IMR-90 (cell line): ENCODE measurements at regions not wholly inside any gene's neighbourhood (a gene's known extent, or its start where the extent isn't known, plus 50 kb on each side); places are given as distances from the start of the nearest gene placed in this dataset.

Source experiments
- ATAC-seq: fragments of 200-7000 bp; cut with Tn5 transposase; 2 replicates; pipeline ENCODE4 v1.9.1; 2020; ENCODE audit warnings: low read depth, mild to moderate bottlenecking, moderate library complexity
- BruUV-seq: library from RNA; stranded (reverse); fragments of 400-500 nt; replicated peaks from 2 replicates; lab custom pipeline; 2021; lab: Mats Ljungman, UMichigan
- CTCF ChIA-PET: fragments of 300-600 bp; formaldehyde crosslinking; extraction: SDS; loops from one replicate; lab custom pipeline; 2021; ENCODE audit warnings: antibody characterized with exemption; lab: Yijun Ruan, JAX
- POLR2A ChIA-PET: fragments of 300-600 bp; sonication (Branson Sonifier 250); formaldehyde crosslinking; loops from one replicate; lab custom pipeline; 2022; ENCODE audit warnings: antibody characterized with exemption; ENCODE audit not compliant: unreplicated experiment; lab: Charles Lee
- DNase-seq: peaks from one replicate; pipeline ENCODE4 v3.0.0; 2013
- H2AFZ ChIP-seq: replicated peaks from 2 replicates; pipeline ENCODE3; 2013; ENCODE audit warnings: low read length, mild to moderate bottlenecking; ENCODE audit not compliant: poor library complexity
- H2AK5ac ChIP-seq: 2 replicates; pipeline ENCODE4 v1.6.1; 2013; ENCODE audit warnings: low read depth, low read length, inconsistent platforms
- H2AK9ac ChIP-seq: replicated peaks from 2 replicates; pipeline ENCODE3; 2013; ENCODE audit warnings: mild to moderate bottlenecking, low read depth, low read length, moderate library complexity; ENCODE audit not compliant: poor library complexity
- H2BK120ac ChIP-seq: 2 replicates; pipeline ENCODE4 v1.6.1; 2013; ENCODE audit warnings: low read depth, low read length, inconsistent platforms
- H2BK15ac ChIP-seq: 3 replicates; pipeline ENCODE4 v1.6.1; 2013; ENCODE audit warnings: low read depth, low read length, inconsistent platforms
- H2BK20ac ChIP-seq: 2 replicates; pipeline ENCODE4 v1.6.1; 2013; ENCODE audit warnings: low read depth, mild to moderate bottlenecking, inconsistent platforms, low read length, moderate library complexity
- H2BK5ac ChIP-seq: 2 replicates; pipeline ENCODE4 v1.6.1; 2013; ENCODE audit warnings: mild to moderate bottlenecking, low read depth, low read length, inconsistent platforms; ENCODE audit not compliant: poor library complexity, severe bottlenecking
- H3K14ac ChIP-seq: replicated peaks from 2 replicates; pipeline ENCODE4 v1.6.1; 2013; ENCODE audit warnings: low read depth, low read length, inconsistent platforms
- H3K18ac ChIP-seq: 2 replicates; pipeline ENCODE4 v1.6.1; 2013; ENCODE audit warnings: low read depth, low read length, control low read depth
- H3K23ac ChIP-seq: 2 replicates; pipeline ENCODE4 v1.6.1; 2013; ENCODE audit warnings: low read depth, low read length, inconsistent platforms
- H3K27ac ChIP-seq: 2 replicates; pipeline ENCODE4 v1.5.1; 2013; ENCODE audit warnings: mild to moderate bottlenecking, control low read depth, low read length; ENCODE audit not compliant: insufficient read depth
- H3K27me3 ChIP-seq: 2 replicates; pipeline ENCODE4 v1.6.1; 2013; ENCODE audit warnings: low read length; ENCODE audit not compliant: control insufficient read depth, insufficient read depth
- H3K36me3 ChIP-seq: 2 replicates; pipeline ENCODE4 v1.6.1; 2013; ENCODE audit warnings: low read length, mixed read lengths; ENCODE audit not compliant: control insufficient read depth, insufficient read depth
- H3K4ac ChIP-seq: 2 replicates; pipeline ENCODE4 v1.6.1; 2013; ENCODE audit warnings: low read depth, low read length, inconsistent platforms
- H3K4me1 ChIP-seq: 2 replicates; pipeline ENCODE4 v1.6.1; 2013; ENCODE audit warnings: low read length, mixed read lengths; ENCODE audit not compliant: control insufficient read depth, insufficient read depth
- H3K4me2 ChIP-seq: 2 replicates; pipeline ENCODE4 v1.6.1; 2013; ENCODE audit warnings: low read depth, mild to moderate bottlenecking, control low read depth, low read length, moderate library complexity
- H3K4me3 ChIP-seq: 2 replicates; pipeline ENCODE4 v1.5.1; 2013; ENCODE audit warnings: low read depth, mild to moderate bottlenecking, control low read depth, low read length, moderate library complexity; ENCODE audit not compliant: insufficient read depth
- H3K56ac ChIP-seq: 2 replicates; pipeline ENCODE4 v1.6.1; 2013; ENCODE audit warnings: low read length, inconsistent platforms; ENCODE audit not compliant: insufficient read depth; ENCODE audit errors: extremely low read depth
- H3K79me1 ChIP-seq, 2 experiments: 2 replicates each; pipeline ENCODE4 v1.6.1; 2013; ENCODE audit warnings: low read length in 2 of 2, inconsistent platforms in 1 of 2, low read depth in 1 of 2
- H3K9ac ChIP-seq: 2 replicates; pipeline ENCODE4 v1.6.1; 2013; ENCODE audit warnings: low read depth, low read length, control low read depth
- H3K9me1 ChIP-seq: 2 replicates; pipeline ENCODE4 v1.6.1; 2013; ENCODE audit warnings: low read length, inconsistent platforms; ENCODE audit not compliant: insufficient read depth
- H3K9me3 ChIP-seq: 2 replicates; pipeline ENCODE4 v1.6.1; 2013; ENCODE audit warnings: low read length; ENCODE audit not compliant: control insufficient read depth, insufficient read depth
- H4K20me1 ChIP-seq: 2 replicates; pipeline ENCODE4 v1.6.1; 2013; ENCODE audit warnings: low read length, inconsistent platforms; ENCODE audit not compliant: insufficient read depth
- H4K5ac ChIP-seq: 2 replicates; pipeline ENCODE4 v1.6.1; 2013; ENCODE audit warnings: mild to moderate bottlenecking, low read depth, low read length, control low read depth
- H4K8ac ChIP-seq, 2 experiments: 2 replicates each; pipeline ENCODE4 v1.6.1; 2013; ENCODE audit warnings: low read depth in 2 of 2, low read length in 2 of 2, control low read depth in 1 of 2, inconsistent platforms in 1 of 2
- H4K91ac ChIP-seq: 2 replicates; pipeline ENCODE4 v1.6.1; 2013; ENCODE audit warnings: low read depth, low read length, inconsistent platforms; ENCODE audit not compliant: insufficient read depth
- BHLHE40 ChIP-seq: fragments of 150-350 bp; IDR thresholded peaks from 2 replicates; pipeline ENCODE4 v1.6.1; 2016; ENCODE audit warnings: mild to moderate bottlenecking, low read depth, low read length
- CEBPB ChIP-seq: IDR thresholded peaks from 2 replicates; pipeline ENCODE4 v1.6.1; 2012; ENCODE audit warnings: low read depth, low read length, improper control_type of control experiment
- CHD1 ChIP-seq: IDR thresholded peaks from 2 replicates; pipeline ENCODE4 v1.6.1; 2012; ENCODE audit warnings: low read depth, low read length, improper control_type of control experiment
- MAFK ChIP-seq: IDR thresholded peaks from 2 replicates; pipeline ENCODE4 v1.6.1; 2012; ENCODE audit warnings: low read depth, low read length, improper control_type of control experiment
- MXI1 ChIP-seq: IDR thresholded peaks from 2 replicates; pipeline ENCODE4 v1.6.1; 2012; ENCODE audit warnings: low read depth, mild to moderate bottlenecking, low read length, moderate library complexity, borderline replicate concordance
- POLR2A ChIP-seq: IDR thresholded peaks from 2 replicates; pipeline ENCODE4 v1.6.1; 2012; ENCODE audit warnings: mild to moderate bottlenecking, low read depth, low read length
- RCOR1 ChIP-seq: IDR thresholded peaks from 2 replicates; pipeline ENCODE4 v1.6.1; 2012; ENCODE audit warnings: mild to moderate bottlenecking, low read length, improper control_type of control experiment; ENCODE audit not compliant: insufficient replicate concordance
- RFX5 ChIP-seq: IDR thresholded peaks from 2 replicates; pipeline ENCODE4 v1.8.0; 2012; ENCODE audit warnings: low read depth, mild to moderate bottlenecking, low read length, moderate library complexity
- WGBS, 2 experiments: methylation state at CpG; one replicate each; pipeline versions ENCODE4 v1.1.5 to v1.1.7; 2013; ENCODE audit warnings: missing lambda C conversion rate in 2 of 2; ENCODE audit not compliant: insufficient read length in 1 of 2; ENCODE audit errors: extremely low coverage in 2 of 2; 5-methylcytosine and 5-hydroxymethylcytosine counted together
- dilution Hi-C: fragments of 300-500 bp; cut with HindIII; formaldehyde crosslinking; loops from one replicate; pipeline ENCODE4 v1.14.3; 2018; ENCODE audit warnings: low sequenced_read_pairs; ENCODE audit not compliant: unreplicated experiment
- in situ Hi-C: fragments of 300-500 bp; cut with MboI; formaldehyde crosslinking; loops from 3 replicates; pipeline ENCODE4 v1.14.3; 2019; ENCODE audit warnings: low sequenced_read_pairs, inconsistent platforms, mixed read lengths
- intact Hi-C: fragments of 100-400 bp; cut with micrococcal nuclease; formaldehyde crosslinking; loops from 2 replicates; pipeline ENCODE4 v1.10.0; 2022
- TF ChIP-seq, protein P1 (sequence below): fragments of 150-350 bp; IDR thresholded peaks from 2 replicates; pipeline ENCODE4 v1.6.1; 2017; ENCODE audit warnings: mild to moderate bottlenecking, antibody characterized with exemption, low read length, low read depth
- TF ChIP-seq, protein P2 (sequence below): conservative IDR thresholded peaks from 2 replicates; pipeline ENCODE4 v1.5.1; 2012; ENCODE audit warnings: mild to moderate bottlenecking, low read depth, low read length, improper control_type of control experiment

DNA sequence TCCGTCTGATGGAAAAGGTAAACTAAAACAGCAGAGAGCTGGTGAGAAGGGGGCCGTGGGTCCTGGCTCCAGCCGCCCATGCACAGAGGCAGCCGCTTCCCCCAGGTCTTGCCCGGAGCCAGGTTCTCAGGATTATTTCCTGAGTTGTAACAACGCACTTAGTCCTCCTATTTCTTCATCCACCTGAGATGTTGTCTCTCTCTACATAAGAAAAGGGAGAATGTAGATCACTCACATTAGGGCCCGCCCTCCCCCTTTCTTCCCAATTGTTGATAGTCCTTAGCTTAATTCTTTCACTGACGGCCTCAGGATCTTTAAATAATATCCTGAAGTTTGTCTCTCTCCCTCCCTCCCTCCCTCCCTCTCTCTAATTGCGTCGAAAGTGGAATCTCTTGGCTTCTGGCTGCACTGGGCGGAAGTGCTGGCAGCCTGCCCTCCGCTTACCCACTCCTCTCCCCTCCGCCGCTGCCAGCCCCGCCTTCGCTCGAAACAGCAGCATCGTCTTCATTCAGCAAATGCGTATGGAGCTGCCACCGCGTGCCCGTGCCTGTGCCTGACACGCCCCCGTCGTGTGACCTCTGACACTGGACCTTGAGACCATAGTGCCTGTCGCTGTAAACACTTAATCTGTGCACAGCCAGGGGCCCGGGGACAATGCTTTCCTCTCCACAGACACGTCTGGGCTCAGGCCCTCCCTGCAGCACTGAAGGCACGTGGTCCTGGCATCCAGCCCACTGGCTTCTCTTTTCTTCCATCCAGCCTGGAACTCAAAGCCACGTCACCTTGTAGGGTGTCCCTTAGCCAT, 174.5 kb upstream of the PPP2R2D start:
- Histone ChIP-seq H2AK9ac (no peak overlapping the region), H3K56ac (no peak overlapping the region), H3K79me1 (no peaks in the 10 kb centered on the region), H3K27ac (no peak overlapping the region), H3K4ac (no peak overlapping the region), H3K4me2 (no peak overlapping the region), H2BK120ac (no peak overlapping the region), H3K9me1 (no peaks in the 10 kb centered on the region), H2BK20ac (no peak overlapping the region), H4K91ac (no peak overlapping the region), H2AFZ (no peak overlapping the region), H4K20me1 (no peaks in the 10 kb centered on the region), H4K8ac (no peak overlapping the region), H3K14ac (no peak overlapping the region), H3K36me3 (no peaks in the 10 kb centered on the region), H2AK5ac (no peak overlapping the region), H4K5ac (no peak overlapping the region), H2BK15ac (no peak overlapping the region), H3K23ac (no peak overlapping the region), H3K4me3 (no peak overlapping the region), H3K9ac (no peak overlapping the region), H3K9me3 (peaks cover 55% of the 10 kb centered on the region), H3K4me1 (no peaks in the 10 kb centered on the region), H2BK5ac (no peak overlapping the region), H3K27me3 (no peaks in the 10 kb centered on the region), H3K18ac (no peak overlapping the region)
- POLR2A ChIA-PET, result no interaction called here
- in situ Hi-C loops (no loop called here), intact Hi-C loops (no loop called here), dilution Hi-C loops (no loop called here)
- TF ChIP-seq RCOR1, result no peak
- TF ChIP-seq POLR2A, result no peak
- TF ChIP-seq, protein P1, sequence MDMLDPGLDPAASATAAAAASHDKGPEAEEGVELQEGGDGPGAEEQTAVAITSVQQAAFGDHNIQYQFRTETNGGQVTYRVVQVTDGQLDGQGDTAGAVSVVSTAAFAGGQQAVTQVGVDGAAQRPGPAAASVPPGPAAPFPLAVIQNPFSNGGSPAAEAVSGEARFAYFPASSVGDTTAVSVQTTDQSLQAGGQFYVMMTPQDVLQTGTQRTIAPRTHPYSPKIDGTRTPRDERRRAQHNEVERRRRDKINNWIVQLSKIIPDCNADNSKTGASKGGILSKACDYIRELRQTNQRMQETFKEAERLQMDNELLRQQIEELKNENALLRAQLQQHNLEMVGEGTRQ, result no peak
- no peak for TF ChIP-seq BHLHE40
- TF ChIP-seq RFX5, result no peak
- TF ChIP-seq MAFK, result no peak
- no peak for TF ChIP-seq CEBPB
- no peak for TF ChIP-seq CHD1
- TF ChIP-seq, protein P2, sequence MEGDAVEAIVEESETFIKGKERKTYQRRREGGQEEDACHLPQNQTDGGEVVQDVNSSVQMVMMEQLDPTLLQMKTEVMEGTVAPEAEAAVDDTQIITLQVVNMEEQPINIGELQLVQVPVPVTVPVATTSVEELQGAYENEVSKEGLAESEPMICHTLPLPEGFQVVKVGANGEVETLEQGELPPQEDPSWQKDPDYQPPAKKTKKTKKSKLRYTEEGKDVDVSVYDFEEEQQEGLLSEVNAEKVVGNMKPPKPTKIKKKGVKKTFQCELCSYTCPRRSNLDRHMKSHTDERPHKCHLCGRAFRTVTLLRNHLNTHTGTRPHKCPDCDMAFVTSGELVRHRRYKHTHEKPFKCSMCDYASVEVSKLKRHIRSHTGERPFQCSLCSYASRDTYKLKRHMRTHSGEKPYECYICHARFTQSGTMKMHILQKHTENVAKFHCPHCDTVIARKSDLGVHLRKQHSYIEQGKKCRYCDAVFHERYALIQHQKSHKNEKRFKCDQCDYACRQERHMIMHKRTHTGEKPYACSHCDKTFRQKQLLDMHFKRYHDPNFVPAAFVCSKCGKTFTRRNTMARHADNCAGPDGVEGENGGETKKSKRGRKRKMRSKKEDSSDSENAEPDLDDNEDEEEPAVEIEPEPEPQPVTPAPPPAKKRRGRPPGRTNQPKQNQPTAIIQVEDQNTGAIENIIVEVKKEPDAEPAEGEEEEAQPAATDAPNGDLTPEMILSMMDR, result no peak
- TF ChIP-seq MXI1, result no peak
- CTCF ChIA-PET, result no interaction called here
- DNase-seq (no peak), ATAC-seq (no peak)
- WGBS, 2 experiments, result 3% methylated on average over 10 of the region's 30 CpGs; no CpG with 5 or more reads in 1 of the 2 experiments
- no TSS peak for BruUV-seq
